SK-N-SH (cell line): ENCODE measurements at regions not wholly inside any gene's neighbourhood (a gene's known extent, or its start where the extent isn't known, plus 50 kb on each side); places are given as distances from the start of the nearest gene placed in this dataset.

ENCODE experiments used
- CTCF ChIA-PET: fragments of 300-600, 350-600 bp; formaldehyde crosslinking; extraction: SDS; loops from one replicate; lab custom pipeline; 2021; lab: Yijun Ruan, JAX
- POLR2A ChIA-PET: fragments of 350-600 bp; sonication (Branson Sonifier 250); formaldehyde crosslinking; extraction: SDS; loops from one replicate; lab custom pipeline; 2020; ENCODE audit warnings: antibody characterized with exemption, inconsistent platforms; lab: Yijun Ruan, JAX
- DNase-seq: peaks from one replicate; pipeline ENCODE4 v3.0.0; 2012
- H2AFZ ChIP-seq: fragments of 200-600 bp; sonication (generic); 2 replicates; pipeline ENCODE4 v1.8.1; 2016; ENCODE audit warnings: antibody characterized with exemption, mild to moderate bottlenecking, low read depth
- H3F3A ChIP-seq: fragments of 200-600 bp; sonication (generic); replicated peaks from 2 replicates; pipeline ENCODE3; 2016; ENCODE audit warnings: antibody characterized with exemption, mild to moderate bottlenecking; ENCODE audit not compliant: insufficient read depth
- H3K27ac ChIP-seq, 2 experiments: fragments of 200-500 bp in 1 of 2; fragments of 200-600 bp in 1 of 2; sonication (Bioruptor generic) in 1 of 2; sonication (generic), shearing (Covaris generic) in 1 of 2; 2 replicates each; pipeline versions ENCODE4 v1.5.1 to v1.6.1; 2014 to 2016; ENCODE audit warnings: low read depth in 2 of 2, inconsistent platforms in 1 of 2, low read length in 1 of 2, mild to moderate bottlenecking in 1 of 2, mixed read lengths in 1 of 2
- H3K27me3 ChIP-seq: fragments of 200-600 bp; sonication (generic), shearing (Covaris generic); 2 replicates; pipeline ENCODE4 v1.6.1; 2016; ENCODE audit warnings: mixed run types; ENCODE audit not compliant: insufficient read depth
- H3K36me3 ChIP-seq, 2 experiments: fragments of 200-500 bp in 1 of 2; fragments of 200-600 bp in 1 of 2; sonication (Bioruptor generic) in 1 of 2; sonication (generic) in 1 of 2; replicated peaks in 1 of 2; 2 replicates each; pipeline versions ENCODE3 to v1.5.1; 2014 to 2016; ENCODE audit warnings: low read length in 1 of 2, mild to moderate bottlenecking in 1 of 2; ENCODE audit not compliant: insufficient read depth in 2 of 2, control insufficient read depth in 1 of 2
- H3K4me1 ChIP-seq, 2 experiments: fragments of 200-500 bp in 1 of 2; fragments of 200-600 bp in 1 of 2; sonication (Bioruptor generic) in 1 of 2; sonication (generic), shearing (Covaris generic) in 1 of 2; 2 replicates each; pipeline versions ENCODE4 v1.5.1 to v1.6.1; 2014 to 2016; ENCODE audit warnings: low read depth in 1 of 2, low read length in 1 of 2, mixed run types in 1 of 2; ENCODE audit not compliant: insufficient read depth in 2 of 2, control insufficient read depth in 1 of 2
- H3K4me2 ChIP-seq: fragments of 200-600 bp; sonication (generic), shearing (Covaris generic); 2 replicates; pipeline ENCODE4 v1.6.1; 2017; ENCODE audit warnings: mixed run types
- H3K4me3 ChIP-seq, 2 experiments: fragments of 200-500 bp in 1 of 2; fragments of 200-600 bp in 1 of 2; sonication (Bioruptor generic) in 1 of 2; sonication (generic), shearing (Covaris generic) in 1 of 2; 2 replicates each; pipeline versions ENCODE4 v1.5.1 to v1.8.1; 2014 to 2016; ENCODE audit warnings: low read depth in 2 of 2, inconsistent platforms in 1 of 2, low read length in 1 of 2, mild to moderate bottlenecking in 1 of 2, mixed read lengths in 1 of 2, moderate library complexity in 1 of 2
- H3K79me2 ChIP-seq: fragments of 200-600 bp; sonication (generic); 2 replicates; pipeline ENCODE4 v1.8.1; 2017; ENCODE audit warnings: mild to moderate bottlenecking; ENCODE audit not compliant: insufficient read depth
- H3K9ac ChIP-seq: fragments of 200-600 bp; sonication (generic); 2 replicates; pipeline ENCODE4 v1.6.1; 2017; ENCODE audit warnings: mixed run types
- H3K9me2 ChIP-seq: fragments of 200-600 bp; sonication (generic); 2 replicates; pipeline ENCODE4 v1.6.1; 2017; ENCODE audit warnings: mixed run types
- H3K9me3 ChIP-seq: fragments of 200-600 bp; sonication (generic); 2 replicates; pipeline ENCODE4 v1.6.1; 2017; ENCODE audit warnings: mixed run types, mild to moderate bottlenecking, moderate library complexity
- H4K20me1 ChIP-seq: fragments of 200-600 bp; sonication (generic); 2 replicates; pipeline ENCODE4 v1.6.1; 2017; ENCODE audit warnings: mild to moderate bottlenecking, mixed run types; ENCODE audit not compliant: insufficient read depth
- EP300 ChIP-seq, 2 experiments: IDR thresholded peaks; 2 replicates each; pipeline versions ENCODE4 v1.4.0 to v1.6.1; 2012; ENCODE audit warnings: borderline replicate concordance in 1 of 2, low read depth in 1 of 2, low read length in 1 of 2
- FOSL2 ChIP-seq: IDR thresholded peaks from 2 replicates; pipeline ENCODE4 v1.4.0; 2012; ENCODE audit warnings: low read depth, mild to moderate bottlenecking, moderate library complexity, borderline replicate concordance
- FOXJ3 ChIP-seq: sonication (generic); formaldehyde crosslinking; IDR thresholded peaks from 2 replicates; pipeline ENCODE4 v1.5.1; 2020; ENCODE audit warnings: mild to moderate bottlenecking, missing genetic modification reagents
- GABPA ChIP-seq: IDR thresholded peaks from 2 replicates; pipeline ENCODE4 v1.4.0; 2012; ENCODE audit warnings: low read depth, mild to moderate bottlenecking
- GATA2 ChIP-seq: sonication (generic); formaldehyde crosslinking; IDR thresholded peaks from 2 replicates; pipeline ENCODE4 v1.5.0; 2020; ENCODE audit warnings: mild to moderate bottlenecking, missing genetic modification reagents
- IRF3 ChIP-seq: fragments of 150-350 bp; IDR thresholded peaks from 2 replicates; pipeline ENCODE4 v1.6.1; 2016; ENCODE audit warnings: mild to moderate bottlenecking, low read depth, low read length
- JUND ChIP-seq: IDR thresholded peaks from 2 replicates; pipeline ENCODE4 v1.4.0; 2012
- MEF2A ChIP-seq: IDR thresholded peaks from 2 replicates; pipeline ENCODE4 v1.4.0; 2012; ENCODE audit warnings: low read depth, borderline replicate concordance
- NFIC ChIP-seq: IDR thresholded peaks from 2 replicates; pipeline ENCODE4 v1.4.0; 2012; ENCODE audit warnings: borderline replicate concordance
- NRF1 ChIP-seq: IDR thresholded peaks from 2 replicates; pipeline ENCODE4 v1.6.1; 2012; ENCODE audit warnings: low read depth, mild to moderate bottlenecking, low read length
- POLR2AphosphoS5 ChIP-seq: IDR thresholded peaks from 2 replicates; pipeline ENCODE4 v1.6.1; 2012; ENCODE audit warnings: low read depth, low read length
- SMC3 ChIP-seq: IDR thresholded peaks from 2 replicates; pipeline ENCODE4 v1.6.1; 2012; ENCODE audit warnings: low read depth, low read length, improper control_type of control experiment
- TCF12 ChIP-seq: IDR thresholded peaks from 2 replicates; pipeline ENCODE4 v1.4.0; 2012
- TEAD4 ChIP-seq: IDR thresholded peaks from 2 replicates; pipeline ENCODE4 v1.4.0; 2012; ENCODE audit warnings: mild to moderate bottlenecking, borderline replicate concordance; ENCODE audit not compliant: insufficient read depth
- WGBS: methylation state at CpG from one replicate; pipeline ENCODE4 v1.1.6; 2017; ENCODE audit warnings: low lambda C conversion rate; 5-methylcytosine and 5-hydroxymethylcytosine counted together
- TF ChIP-seq, protein P1 (sequence below): IDR thresholded peaks from 2 replicates; pipeline ENCODE4 v1.4.0; 2012; ENCODE audit warnings: low read depth, borderline replicate concordance
- TF ChIP-seq, protein P2 (sequence below): IDR thresholded peaks from 2 replicates; pipeline ENCODE4 v1.4.0; 2012; ENCODE audit warnings: low read depth, borderline replicate concordance

DNA sequence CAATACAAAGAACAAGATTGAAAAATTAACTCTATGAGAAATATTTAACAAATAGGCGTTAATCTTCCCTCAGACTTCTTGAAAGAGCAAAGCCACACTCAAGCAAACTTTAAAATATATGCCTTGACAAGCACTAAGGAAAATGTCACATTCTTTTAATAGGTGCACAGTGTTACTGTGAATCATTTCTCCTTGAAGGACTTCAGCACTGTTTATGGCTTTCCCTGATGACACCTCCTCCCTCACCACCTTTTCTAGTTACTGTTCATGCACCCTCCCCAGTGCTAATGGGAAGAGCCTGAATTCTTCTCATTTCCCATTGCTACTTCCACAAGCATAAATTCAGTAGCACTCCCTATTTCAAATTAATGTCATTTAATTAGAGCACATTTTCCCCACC lies 299.5 kb upstream of the RRP15 start (continued):
- TF ChIP-seq FOSL2 (no peak), EP300 (IDR thresholded peaks at IDR 0.05; ENCODE audit: borderline replicate concordance in 1 of 2, low read depth in 1 of 2, low read length in 1 of 2) (no peak), GATA2 (no peak)
- TF ChIP-seq, all 33 proteins: peak for 0

DNA sequence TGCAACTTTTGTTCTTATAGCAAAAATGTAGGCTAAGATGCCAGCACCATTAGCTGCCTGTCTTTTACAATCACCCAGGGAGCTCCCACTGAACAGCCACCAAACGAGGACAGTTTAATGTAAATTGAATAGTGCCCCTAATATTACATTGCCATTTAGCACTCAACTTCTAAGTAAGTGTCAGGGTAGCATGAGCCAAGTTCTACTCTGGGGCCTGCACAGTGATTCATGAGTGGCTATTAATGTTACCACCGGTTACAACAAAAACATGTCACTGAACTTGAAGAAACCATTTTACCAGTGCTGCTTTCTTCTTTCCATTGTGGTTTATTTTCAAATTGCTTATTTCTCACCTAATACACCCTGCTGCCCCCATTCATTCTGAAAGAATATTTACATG lies 295.6 kb upstream of the RRP15 start:
- DNase-seq, result no peak
- no peaks in the 10 kb centered on the region for H4K20me1 ChIP-seq
- H3K4me2 ChIP-seq, result no peak overlapping the region
- no peaks in the 10 kb centered on the region for H3K4me1 ChIP-seq
- no peaks in the 10 kb centered on the region for H3F3A ChIP-seq
- CTCF ChIA-PET, result interaction anchor here (1.1 kb wide), 1 partner anchor 45 kb away, joined by 3 read pairs; no protein-coding TSS in a partner anchor
- no peaks in the 10 kb centered on the region for H3K79me2 ChIP-seq
- H3K4me3 ChIP-seq, result no peak overlapping the region
- TF ChIP-seq TCF12, result no peak
- no peak for TF ChIP-seq JUND
- no peak for TF ChIP-seq MEF2A
- TF ChIP-seq IRF3, result no peak
- TF ChIP-seq EP300 (IDR thresholded peaks at IDR 0.05; ENCODE audit: borderline replicate concordance in 1 of 2, low read depth in 1 of 2, low read length in 1 of 2), result no peak
- TF ChIP-seq, protein P1, sequence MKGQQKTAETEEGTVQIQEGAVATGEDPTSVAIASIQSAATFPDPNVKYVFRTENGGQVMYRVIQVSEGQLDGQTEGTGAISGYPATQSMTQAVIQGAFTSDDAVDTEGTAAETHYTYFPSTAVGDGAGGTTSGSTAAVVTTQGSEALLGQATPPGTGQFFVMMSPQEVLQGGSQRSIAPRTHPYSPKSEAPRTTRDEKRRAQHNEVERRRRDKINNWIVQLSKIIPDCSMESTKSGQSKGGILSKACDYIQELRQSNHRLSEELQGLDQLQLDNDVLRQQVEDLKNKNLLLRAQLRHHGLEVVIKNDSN, result no peak
- no peak for TF ChIP-seq NRF1
- no peak for TF ChIP-seq POLR2AphosphoS5
- TF ChIP-seq, protein P2, sequence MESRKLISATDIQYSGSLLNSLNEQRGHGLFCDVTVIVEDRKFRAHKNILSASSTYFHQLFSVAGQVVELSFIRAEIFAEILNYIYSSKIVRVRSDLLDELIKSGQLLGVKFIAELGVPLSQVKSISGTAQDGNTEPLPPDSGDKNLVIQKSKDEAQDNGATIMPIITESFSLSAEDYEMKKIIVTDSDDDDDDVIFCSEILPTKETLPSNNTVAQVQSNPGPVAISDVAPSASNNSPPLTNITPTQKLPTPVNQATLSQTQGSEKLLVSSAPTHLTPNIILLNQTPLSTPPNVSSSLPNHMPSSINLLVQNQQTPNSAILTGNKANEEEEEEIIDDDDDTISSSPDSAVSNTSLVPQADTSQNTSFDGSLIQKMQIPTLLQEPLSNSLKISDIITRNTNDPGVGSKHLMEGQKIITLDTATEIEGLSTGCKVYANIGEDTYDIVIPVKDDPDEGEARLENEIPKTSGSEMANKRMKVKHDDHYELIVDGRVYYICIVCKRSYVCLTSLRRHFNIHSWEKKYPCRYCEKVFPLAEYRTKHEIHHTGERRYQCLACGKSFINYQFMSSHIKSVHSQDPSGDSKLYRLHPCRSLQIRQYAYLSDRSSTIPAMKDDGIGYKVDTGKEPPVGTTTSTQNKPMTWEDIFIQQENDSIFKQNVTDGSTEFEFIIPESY, result no peak
- TF ChIP-seq NFIC, result no peak
- no peak for TF ChIP-seq SMC3
- no peak for TF ChIP-seq TEAD4
- no peak for TF ChIP-seq FOXJ3 (CRISPR knock-in tag)
- TF ChIP-seq GABPA, result no peak
- POLR2A ChIA-PET, result no interaction called here
- H3K9me2 ChIP-seq, result no peaks in the 10 kb centered on the region
- H2AFZ ChIP-seq, result no peak overlapping the region
- H3K27me3 ChIP-seq, result no peaks in the 10 kb centered on the region
- no peaks in the 10 kb centered on the region for H3K36me3 ChIP-seq
- no peak overlapping the region for H3K27ac ChIP-seq
- no peaks in the 10 kb centered on the region for H3K9me3 ChIP-seq
- H3K9ac ChIP-seq, result no peak overlapping the region
- WGBS, result 51% methylated on average over 2 of the region's 2 CpGs
